Testis (tissue), 2 donors: ENCODE measurements at regions not wholly inside any gene's neighbourhood (a gene's known extent, or its start where the extent isn't known, plus 50 kb on each side); places are given as distances from the start of the nearest gene placed in this dataset.

Source experiments
- POLR2A ChIP-seq: fragments of 450-650 bp; IDR thresholded peaks from one replicate; pipeline ENCODE4 v1.6.1; 2017; ENCODE audit warnings: antibody characterized with exemption, mild to moderate bottlenecking, moderate library complexity
- TF ChIP-seq, protein P1 (sequence below), 3 experiments: fragments of 450-650 bp in 2 of 3; fragments of 200-600 bp in 1 of 3; sonication (generic) in 1 of 3; IDR thresholded peaks; one replicate each; pipeline ENCODE4 v1.5.1; 2016 to 2019; ENCODE audit warnings: antibody characterized with exemption in 3 of 3, mild to moderate bottlenecking in 2 of 3, moderate library complexity in 1 of 3

DNA sequence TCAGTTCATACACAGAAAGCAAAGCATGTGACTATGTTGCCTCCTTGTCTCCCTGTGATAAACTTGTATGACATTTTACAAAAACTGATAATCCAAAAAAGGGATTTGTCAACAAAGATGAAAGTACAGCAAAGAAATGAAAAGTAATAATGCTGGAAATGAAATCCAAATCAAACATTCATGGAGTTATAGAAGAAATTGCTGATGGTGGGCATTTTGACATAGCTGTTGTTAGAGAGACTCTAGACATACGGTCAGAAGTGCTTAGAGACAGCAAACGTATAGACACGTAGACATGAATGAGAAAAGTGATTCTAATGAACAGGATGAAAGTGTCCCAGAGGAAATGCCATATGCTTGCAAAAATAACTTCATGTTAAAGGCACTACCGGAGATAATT lies 186.9 kb upstream of the RGMB start:
- TF ChIP-seq, protein P1, sequence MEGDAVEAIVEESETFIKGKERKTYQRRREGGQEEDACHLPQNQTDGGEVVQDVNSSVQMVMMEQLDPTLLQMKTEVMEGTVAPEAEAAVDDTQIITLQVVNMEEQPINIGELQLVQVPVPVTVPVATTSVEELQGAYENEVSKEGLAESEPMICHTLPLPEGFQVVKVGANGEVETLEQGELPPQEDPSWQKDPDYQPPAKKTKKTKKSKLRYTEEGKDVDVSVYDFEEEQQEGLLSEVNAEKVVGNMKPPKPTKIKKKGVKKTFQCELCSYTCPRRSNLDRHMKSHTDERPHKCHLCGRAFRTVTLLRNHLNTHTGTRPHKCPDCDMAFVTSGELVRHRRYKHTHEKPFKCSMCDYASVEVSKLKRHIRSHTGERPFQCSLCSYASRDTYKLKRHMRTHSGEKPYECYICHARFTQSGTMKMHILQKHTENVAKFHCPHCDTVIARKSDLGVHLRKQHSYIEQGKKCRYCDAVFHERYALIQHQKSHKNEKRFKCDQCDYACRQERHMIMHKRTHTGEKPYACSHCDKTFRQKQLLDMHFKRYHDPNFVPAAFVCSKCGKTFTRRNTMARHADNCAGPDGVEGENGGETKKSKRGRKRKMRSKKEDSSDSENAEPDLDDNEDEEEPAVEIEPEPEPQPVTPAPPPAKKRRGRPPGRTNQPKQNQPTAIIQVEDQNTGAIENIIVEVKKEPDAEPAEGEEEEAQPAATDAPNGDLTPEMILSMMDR (IDR thresholded peaks at IDR 0.05), result no peak
- no peak for TF ChIP-seq POLR2A
